ENCODE measurements at regions not wholly inside any gene's neighbourhood (a gene's known extent, or its start where the extent isn't known, plus 50 kb on each side); places are given as distances from the start of the nearest gene placed in this dataset.

DNA sequence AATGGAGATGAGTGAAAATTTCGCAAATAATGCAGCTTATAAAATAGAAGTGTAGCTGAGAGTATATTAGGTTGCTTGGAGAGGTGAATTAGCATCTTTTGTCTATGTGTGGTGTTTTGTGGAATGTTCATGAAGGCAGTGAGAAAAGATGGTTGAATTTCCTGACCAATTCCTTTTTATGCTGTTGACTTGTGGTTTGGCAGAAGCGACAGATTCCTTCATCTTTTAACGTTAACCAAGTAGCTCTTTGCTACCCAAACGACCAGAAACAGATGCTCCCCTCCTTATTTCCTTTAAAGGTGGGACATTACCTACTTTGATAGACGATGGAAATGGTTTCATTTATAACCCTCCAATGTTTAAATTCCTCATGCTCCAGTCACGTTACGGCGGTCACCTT, 390.5 kb downstream of the QKI start:
- no peak for DNase-seq (ENCODE audit: low spot score)

DNA sequence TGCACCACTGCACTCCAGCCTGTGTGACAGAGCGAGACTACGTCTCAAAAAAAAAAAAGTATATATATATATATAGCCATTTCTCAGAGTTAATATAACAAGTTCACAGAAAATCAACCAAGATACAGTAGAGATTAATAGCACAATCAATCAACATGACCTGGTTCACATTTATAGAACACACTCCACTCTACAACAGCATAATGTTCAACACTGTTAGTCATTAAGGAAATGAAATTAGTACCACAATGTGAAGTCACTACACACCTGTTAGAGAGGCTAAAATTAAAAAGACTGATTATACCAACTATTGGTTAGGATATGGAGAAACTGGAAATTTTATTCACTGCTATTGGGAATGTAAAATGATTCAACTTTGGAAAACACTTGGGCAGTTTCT, 387.7 kb downstream of the QKI start:
- no peak for DNase-seq (ENCODE audit: low spot score)

DNA sequence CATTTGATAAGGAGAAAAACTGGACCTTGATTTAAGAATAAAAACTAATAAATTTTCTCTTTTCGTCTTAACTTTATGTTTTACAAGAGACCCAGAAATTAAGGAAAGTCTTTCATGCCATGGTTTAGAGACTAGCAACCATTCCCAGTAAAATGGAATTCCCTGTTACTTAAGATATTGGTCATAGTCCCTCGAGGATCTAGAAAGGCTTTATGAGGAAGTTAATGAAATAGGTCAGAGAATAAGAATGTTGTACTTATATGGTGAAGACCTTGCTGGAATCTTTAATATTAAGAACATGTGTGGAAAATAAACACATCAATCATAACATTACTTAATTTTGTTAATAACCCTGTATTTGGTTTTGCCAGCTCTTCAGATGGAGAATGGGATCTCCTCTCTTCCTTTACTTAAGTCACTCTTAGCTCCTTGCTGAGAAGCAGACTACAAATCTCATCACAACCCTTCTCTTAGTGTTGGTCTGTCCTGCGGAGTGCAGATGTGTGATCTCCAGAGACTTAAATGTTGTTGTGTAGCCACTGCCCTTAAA, 382.9 kb downstream of the QKI start:
- DNase-seq (ENCODE audit: low spot score): no peak

DNA sequence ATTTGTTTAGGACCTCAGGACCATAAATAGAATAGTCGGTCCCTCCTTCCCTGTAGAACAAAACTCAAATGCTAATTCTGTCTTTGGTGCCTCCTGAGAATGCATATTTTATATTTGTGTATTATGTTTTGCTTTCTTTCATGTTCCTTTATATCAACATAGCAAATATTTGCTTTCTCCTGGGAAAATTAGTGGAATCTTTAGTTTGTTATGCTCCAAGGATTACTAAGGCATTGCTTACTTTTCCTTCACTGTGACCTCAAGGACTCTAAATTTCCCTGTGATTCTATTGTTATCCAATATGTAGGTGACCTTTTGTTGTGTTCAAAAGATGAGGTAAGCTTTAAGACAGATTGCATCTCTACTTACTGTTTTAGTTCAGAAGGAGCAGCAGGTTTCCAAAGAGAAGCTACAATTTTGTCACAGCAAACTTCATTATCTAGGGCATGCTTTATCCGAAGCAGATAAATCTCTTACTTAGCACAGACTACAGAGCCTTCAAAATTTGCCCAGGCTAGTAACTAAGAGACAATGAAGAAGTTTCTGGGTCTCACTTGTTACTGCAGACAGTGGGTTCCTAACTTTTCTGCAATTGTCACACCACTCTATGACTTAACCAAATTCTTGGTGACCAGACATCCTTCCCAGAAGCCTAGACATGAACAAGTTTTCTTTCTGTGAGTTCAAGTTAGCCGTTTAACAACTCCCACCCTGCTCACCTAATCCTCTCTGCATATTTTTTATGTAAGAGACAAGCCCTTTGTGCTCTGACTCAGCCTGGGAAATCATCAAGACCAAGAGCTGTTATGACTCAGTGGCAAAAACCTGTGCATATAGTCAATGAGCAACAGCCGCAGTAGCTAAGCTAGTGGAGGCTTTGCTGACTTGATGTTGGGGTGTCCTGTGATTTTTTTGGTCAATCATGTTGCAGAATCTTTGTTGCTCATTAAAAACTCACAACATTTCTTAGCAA, 378.8 kb downstream of the QKI start:
- no peak for DNase-seq (ENCODE audit: low spot score)

DNA sequence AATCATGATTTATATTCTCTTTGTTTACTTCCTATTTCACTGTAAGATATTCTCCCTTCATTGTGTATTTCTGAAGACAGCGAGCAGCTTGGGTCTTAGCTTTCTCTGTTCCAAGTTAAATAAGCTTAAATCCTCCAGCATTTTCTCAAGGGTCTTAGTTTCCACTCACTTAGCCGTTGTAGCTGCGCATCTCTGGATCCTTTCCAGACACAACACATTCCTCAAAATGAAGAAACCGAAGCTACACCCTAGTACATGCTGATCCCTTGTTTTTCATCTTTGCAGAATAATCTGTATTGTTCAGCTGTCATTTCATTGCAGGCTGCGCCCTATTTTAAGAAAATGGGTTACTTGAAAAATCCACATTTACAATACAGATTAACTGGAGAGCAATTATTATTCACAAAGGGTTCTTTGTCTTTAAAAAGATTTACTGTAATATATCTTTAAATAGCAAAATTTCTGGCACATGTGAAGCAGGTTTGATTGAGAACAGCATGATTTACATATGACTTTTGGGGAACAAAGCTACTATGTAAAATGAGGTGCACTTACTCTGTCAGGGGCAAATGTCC, 375.8 kb downstream of the QKI start:
- DNase-seq (ENCODE audit: low spot score): no peak

DNA sequence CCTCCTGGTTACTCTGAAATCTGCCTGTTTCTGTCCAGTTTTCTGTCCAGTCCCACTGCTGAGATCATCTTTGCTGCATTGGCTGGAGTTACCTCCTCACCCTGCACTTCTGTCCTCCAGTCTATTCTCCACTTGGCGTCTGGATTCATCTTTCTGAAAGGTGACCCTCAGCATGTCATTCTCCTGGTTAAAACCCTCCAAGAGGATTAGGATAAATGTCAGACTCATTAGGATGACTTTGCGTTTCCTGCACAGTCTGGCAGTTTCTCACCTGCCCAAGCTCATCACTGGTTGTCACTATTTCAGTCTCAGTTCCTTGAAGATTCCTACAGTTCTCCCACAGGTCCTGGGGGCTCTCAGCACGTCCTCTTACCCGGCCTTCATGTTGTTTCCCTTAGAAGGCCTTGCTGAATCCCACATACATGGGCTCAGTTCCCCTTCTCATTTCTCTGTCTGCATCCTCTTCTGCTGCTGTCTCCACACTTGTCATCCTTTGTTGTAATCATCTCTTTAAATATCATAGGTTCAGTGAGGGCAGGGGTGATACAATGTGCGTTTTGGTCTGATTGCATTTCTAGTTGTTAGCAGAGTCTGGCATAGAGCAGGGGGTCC, 374.8 kb downstream of the QKI start:
- no peak for DNase-seq (ENCODE audit: low spot score)

DNA sequence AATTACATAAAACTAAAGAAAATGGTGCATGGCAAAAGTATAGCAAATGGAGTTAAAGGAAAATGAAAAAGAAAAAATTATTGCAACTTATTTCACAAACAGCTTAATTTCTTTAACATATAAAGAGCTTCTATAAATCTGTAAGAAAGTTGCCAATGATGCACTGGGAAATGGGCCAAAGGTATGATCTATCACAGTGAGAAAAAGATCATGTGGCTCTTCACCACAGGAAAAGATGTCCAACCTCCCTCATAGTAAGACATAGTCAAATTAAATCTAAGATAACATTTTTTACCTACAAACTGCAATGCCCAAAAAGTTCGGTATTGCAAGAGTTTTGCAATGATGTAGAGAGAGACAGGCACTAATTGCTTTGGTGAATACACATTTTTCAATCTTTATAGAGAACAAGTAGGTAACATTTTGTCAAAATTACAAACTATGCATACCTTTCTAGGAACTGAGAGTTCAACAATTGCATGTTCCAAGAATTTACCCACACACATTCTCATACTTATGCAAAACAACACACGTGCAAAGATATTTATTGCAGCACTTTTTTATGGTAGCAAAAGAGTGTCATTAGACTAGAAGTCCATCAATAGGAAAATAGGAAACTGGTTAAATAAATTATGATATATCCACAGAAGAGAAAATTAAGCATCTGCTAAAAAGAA, 372.6 kb downstream of the QKI start:
- DNase-seq (ENCODE audit: low spot score): no peak

DNA sequence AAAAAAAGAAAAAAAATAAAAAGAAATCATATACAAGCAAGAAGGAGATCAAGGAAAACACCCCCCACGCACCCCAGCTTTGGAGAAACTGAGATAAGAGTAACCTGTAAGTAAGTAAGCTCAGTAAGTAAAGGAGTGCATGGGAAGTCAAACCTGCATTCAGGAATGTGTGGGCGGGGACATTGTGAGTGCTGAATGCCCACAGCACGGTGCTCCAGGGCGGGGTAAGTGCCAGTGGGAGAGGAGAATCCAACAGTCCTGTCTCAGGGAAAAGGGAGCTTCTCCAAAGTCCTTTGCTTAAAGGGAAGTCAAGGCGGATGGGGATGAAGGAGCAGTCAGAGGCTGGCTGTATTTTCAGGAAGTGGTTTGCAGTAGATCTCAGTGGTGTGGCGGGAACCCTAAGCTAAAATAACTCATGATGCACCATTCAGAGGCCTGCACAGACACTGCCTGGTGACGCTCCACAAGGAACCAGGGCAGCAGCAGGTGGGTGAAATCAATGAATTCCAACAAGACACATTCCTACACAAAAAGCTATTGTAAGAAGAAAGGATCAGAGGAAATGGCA, 368.0 kb downstream of the QKI start:
- DNase-seq (ENCODE audit: low spot score): no peak

DNA sequence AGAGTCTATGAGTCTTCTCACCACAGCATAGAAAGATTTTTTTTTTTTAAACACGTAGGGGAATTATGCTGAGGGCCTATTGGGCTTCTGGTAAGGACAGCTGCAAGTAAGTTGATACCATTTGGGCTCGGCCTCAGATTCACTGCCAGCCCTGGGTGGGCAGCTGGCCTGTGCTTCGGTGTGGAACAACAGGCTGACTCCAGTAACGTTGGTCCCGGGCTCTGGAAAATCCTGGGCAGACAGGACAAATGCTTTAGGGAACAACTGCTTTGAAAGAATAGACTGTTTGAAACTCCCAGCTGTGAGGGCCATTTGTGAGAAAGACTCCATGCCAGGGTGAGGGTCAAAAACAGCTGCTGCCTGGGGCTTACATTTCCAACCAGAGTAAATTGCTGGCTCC, 366.5 kb downstream of the QKI start:
- no peak for DNase-seq (ENCODE audit: low spot score)

DNA sequence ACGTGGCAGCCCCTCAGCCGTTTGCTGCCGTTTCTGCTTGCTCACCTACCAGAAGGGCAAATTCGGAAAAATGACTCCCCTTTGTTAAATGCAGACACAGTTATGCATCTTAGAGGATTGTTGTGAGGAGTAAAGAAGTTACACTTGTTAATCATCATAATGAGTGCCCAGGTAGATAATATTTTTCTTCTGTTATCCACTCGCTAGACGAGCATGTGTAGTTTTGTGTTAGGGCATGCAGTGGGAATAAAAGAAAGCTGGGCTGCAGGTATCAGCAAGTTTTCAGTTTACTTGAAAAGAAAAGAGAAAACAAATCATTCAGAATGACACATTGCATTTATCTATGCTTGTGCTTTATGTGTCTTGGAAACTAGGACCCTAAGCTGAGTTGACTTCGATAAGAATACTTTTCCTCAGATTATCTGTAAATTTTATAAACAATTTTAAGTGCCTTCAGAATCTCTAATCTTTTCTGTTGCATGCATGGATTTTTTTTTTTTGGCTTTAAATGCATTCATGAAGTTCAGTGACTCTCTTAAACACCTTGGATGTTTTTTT, 365.3 kb downstream of the QKI start:
- DNase-seq (ENCODE audit: low spot score): no peak

DNA sequence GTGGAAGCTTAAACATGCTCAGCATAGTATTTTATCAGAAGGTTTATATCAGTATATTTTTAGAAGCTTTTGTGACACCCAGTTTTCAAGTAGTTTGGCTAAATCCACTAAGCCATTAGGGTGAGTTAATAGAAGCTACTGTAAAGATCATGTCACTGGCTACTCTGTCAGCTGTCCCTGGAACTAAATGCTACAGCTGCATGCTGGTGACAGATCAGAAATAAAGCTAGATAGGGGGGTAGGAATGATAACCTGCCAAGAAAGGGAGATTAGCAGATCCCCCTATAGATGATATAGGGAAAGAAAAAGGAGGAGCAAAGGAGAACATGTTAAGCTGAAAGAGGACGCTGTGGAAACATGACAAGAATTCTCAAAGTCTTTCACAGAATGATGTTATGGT, 363.2 kb downstream of the QKI start:
- DNase-seq (ENCODE audit: low spot score): no peak

DNA sequence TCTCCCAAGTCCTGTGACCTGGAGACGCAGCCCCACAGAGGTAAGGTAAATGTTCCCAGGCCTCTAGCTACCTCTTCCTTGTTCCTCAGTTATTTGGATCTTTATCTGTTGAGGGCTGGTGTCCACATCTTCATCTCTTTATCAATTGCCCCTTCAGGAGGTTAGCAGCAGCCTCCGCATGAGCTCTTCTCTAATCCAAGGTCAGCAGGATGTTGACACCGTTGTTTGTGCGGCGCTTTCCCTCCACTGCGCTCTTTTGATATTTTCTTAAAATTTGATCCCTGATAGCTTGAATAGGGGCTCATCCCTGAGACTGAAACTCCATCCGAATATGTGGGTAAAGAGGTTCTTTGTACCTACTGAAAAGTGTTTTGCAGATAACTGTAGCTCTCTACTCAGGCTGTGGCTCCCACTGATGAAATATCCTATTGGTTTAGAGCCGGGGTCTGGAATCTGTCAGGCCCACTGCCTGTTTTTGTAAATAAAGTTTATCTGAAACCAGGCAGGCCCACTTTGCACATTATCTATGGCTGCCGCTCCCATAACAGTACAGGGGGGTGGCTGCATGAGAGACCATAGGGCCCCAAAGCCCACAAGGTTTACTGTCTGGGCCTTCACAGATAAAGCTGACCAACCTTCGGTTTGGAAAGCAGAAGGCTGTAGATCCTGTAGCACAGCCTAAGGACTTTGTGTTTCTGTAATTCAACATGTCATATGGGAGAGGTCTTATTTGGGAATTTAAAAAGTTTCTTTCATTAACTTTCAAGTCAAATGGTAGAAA, 362.6 kb downstream of the QKI start:
- no peak for DNase-seq (ENCODE audit: low spot score)

DNA sequence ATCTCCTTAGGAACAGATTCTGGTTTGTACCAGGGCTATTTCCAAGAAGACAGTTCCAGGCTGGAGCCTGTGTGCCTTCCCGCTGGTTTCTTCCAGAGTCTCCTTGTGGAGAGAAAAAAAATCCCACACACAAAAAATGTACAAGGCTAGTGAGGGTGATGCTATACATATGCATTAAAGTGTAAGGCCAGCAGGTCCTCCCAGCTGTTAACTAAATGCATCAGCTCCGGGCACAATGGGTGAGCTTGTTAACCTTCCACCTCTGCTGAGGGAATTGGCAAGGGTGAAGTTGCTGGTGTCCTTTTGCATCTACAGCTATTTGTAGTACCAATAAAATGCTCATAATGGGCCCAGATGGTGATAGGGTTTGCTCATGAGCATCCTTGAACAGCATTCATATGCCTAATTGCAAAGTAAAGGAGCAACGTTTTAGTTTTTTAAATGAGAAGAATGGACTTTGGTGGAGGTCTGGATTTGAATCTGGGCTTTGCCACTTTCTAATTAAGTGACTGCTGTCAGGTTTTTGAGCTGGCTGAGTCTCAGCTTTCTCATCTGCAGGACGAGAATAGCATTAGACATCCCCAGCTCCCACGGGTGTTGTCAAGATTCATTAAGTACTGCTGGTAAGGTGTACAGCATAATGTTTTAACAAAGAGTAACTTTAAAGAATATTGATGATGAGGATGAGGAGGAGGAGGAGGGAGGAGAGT, 361.8 kb downstream of the QKI start:
- no peak for DNase-seq (ENCODE audit: low spot score)

DNA sequence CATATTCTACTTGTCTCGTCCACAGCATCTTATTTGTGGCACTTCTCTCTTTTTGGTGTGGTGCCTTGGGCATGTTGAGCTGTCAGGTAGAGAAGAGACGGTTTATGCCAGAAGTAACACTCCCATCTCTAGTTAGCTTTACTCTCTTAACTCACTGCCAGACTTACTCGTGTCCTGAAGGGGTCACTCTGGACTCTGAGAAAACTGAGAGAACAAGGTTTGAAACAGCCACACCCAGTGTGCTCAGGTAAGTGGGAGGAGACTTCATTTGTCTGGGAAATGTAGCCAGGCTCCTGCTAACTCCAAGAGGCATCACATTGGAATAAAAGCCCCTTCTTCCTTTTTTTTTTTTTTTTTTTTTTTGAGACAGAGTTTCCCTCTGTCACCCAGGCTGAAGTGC, 360.8 kb downstream of the QKI start:
- no peak for DNase-seq (ENCODE audit: low spot score)

DNA sequence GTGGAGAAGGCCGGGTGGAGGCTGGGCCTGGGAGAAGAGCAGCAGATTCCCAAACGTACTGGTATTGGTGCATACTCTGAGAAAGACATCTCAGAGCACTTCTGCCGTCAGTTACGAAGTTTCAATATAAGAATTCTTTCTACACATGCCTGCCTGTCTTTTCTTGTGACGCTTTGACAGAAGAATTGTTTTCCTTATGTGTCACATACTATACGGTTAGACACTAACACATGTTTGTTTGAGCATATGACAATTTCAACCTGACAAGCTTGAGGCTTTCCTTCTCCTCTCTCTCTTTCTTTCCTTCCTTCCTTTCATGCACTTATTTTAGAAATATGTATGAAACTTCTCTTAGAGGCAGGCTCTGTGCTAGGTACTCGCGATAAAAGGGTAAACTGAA, 360.0 kb downstream of the QKI start:
- DNase-seq (ENCODE audit: low spot score): no peak

DNA sequence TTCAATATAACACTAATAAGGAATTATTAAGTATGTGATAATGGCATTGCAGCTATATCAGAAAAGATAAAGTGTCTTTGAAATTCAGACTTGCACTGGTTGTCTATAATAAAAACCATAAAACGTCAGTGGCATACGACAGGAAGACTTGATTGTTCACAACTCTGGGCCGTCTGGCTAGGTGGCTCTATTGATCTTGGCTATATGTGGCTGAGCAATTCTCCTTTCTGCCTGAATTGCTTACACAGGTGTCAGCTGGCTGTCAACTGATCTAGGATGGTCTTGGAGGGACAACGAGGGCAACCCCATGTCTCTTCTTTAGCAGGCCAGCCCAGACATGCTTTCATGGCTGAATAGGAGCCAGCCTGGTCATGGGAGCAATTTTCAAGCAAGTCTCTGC, 359.1 kb downstream of the QKI start:
- no peak for DNase-seq (ENCODE audit: low spot score)

DNA sequence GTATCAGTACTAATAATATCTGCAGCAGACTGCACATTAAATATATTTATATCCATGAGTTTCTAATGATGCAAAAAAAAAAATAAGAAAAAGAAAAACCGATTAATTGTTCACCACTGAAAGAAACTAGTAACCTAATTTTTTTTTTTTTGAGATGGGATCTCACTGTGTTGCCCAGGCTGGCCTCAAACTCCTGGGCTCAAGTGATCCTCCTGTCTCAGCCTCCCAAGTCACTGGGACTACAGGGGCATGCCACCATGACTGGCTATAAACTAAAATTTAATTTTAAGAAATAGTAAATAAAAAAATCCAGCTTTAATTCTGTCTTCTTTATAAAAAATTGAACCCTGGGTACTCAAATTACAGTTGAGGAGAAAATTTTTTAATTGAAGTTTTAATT, 358.2 kb downstream of the QKI start:
- no peak for DNase-seq (ENCODE audit: low spot score)

DNA sequence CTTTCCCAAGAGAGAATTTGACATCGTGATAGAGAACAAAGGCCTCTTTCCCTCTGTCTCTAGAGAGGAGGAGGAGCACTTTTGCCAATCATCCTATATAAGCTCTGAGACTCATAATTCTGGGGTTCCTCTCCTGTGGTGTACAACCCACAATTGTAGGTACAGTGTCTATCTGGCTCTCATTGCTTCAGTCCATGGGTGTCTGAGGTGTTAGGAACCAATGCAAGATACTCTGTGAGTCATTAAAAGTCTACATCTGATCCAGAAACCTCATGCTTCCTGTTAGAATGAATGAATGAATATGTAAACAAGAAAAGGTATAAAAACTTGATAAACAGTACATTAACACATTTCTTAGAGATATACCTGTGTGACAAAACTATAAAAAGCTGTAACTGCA, 356.7 kb downstream of the QKI start:
- no peak for DNase-seq (ENCODE audit: low spot score)

DNA sequence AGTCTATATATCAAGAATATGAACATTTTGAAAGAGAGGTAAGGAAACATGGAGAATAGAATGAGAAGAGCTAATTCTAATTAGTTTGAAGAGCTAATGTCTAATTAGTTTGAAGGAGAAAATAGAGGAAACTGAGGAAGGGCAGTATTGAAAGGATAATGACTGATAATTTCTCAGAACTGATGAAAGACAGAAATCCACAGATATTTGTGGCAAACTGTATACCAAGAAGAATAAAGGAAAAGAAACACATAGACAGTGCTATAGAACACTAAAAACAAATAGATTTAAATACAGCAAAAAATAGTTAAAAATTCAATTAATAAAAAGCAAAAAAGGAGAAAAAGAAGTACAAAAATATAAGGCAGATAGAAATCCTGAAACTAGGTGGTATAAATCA, 354.4 kb downstream of the QKI start:
- DNase-seq (ENCODE audit: low spot score): no peak

DNA sequence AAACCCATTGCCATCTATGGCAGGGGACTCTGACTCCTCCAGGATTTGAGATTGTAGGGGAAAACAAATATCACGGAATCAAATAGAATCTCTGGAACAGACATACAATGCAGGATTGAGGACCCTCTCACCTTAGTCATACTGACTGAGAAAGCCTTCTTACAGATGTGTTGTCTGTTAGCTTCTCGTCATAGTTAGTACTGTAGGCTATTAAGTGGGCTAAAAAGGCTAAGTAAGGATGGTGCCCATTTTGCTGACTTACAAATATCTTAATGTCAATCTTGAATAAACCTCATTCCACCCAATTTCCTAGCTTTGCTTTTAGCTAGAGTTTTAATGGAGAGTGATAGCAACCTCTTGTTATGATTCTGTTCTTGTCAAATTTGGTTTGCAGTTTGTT, 352.4 kb downstream of the QKI start:
- no peak for DNase-seq (ENCODE audit: low spot score)
